ENCODE measurements at regions not wholly inside any gene's neighbourhood (a gene's known extent, or its start where the extent isn't known, plus 50 kb on each side); places are given as distances from the start of the nearest gene placed in this dataset.

DNA sequence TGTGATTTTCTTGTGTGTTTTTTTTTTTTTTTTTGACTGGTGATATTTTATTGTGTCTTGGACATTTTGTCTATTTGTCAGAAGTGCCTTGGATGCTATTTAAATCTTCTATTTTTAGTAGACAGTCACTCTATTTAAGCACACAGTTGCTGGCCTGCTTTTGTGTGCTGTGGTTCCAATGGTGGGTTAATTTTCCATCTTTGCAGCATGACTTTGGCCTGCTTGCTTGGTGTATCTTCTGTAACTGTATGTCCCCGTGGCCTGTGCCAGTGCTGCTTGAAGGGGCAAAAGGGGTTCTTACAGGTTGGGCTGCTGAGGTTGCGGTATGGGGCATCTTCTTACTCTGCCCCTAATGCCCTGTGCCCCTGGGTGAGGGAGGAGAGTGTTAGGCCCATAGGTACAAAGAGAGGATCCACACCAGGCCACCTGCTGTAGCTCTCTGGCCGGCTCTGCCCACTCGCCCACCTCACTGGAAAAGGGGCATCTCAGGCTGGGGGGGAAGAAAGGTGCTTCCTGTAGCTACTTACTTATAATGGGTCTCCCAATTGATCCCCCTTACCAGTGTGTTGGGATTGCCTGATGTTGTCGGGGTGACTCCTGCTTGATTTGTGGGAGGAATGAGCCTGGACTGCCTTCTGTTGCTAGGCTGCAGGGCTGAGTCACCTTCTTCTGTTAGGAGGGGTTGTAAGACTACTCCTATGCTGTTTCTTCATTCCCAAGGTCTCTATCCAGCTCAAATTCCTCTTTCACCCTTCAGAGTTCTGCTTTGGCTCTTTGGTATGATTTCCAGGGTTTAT lies 490.0 kb upstream of the HS6ST1 start:
- DNase-seq (ENCODE audit: low read depth in 2 of 2) = no peak

GRCh38 chr2:128809259-128809636 lies 490.6 kb upstream of the HS6ST1 start:
- no peak for DNase-seq (ENCODE audit: low read depth in 2 of 2)

DNA sequence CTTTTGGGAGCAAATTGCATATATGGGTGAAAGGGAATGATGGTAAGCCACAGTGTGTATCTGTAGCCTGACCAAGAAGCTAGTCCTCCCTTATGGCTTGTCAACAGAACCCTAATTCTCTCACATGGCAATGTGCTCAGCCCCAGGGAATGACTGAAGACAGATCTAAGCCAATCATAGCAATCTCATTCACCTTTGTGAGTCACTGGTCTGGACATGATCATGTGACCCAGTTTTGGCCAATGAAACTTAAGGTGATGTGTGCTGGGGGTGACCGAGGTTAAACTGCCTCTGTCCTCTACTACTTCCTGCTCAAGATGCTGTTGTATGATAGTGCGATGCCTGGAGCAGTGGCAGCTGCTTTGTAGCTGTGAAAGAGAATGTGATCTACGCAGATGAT lies 491.2 kb upstream of the HS6ST1 start:
- no peak for DNase-seq (ENCODE audit: low read depth in 2 of 2)

- DNase-seq (ENCODE audit: low read depth in 2 of 2) = no peak
These were observed 493.7 kb upstream of the HS6ST1 start for GRCh38 chr2:128812183-128812940.

- no peak for DNase-seq (ENCODE audit: low read depth in 2 of 2)
These were observed 494.8 kb upstream of the HS6ST1 start for GRCh38 chr2:128813352-128814034.

DNA sequence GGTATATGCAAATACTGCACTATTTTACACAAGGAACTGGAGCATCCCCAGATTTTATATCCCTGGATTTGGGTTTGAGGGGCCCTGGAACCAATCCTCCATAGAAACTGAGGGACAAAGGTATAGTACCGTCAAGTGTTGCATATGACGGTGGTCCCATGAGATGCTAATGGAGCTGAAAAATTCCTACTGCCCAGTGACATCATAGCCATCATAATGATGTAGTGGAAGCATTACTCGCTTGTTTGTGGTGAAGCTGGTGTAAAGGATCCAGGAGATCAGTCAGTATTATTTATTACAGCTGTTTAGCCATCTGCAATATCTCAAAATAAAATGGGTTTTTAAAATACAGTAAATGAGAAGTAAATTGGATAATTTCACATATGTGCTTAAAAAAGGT lies 496.6 kb upstream of the HS6ST1 start:
- no peak for DNase-seq (ENCODE audit: low read depth in 2 of 2)

GRCh38 chr2:128817171-128817570 lies 498.5 kb upstream of the HS6ST1 start:
- DNase-seq (ENCODE audit: low read depth in 2 of 2) = no peak

DNA sequence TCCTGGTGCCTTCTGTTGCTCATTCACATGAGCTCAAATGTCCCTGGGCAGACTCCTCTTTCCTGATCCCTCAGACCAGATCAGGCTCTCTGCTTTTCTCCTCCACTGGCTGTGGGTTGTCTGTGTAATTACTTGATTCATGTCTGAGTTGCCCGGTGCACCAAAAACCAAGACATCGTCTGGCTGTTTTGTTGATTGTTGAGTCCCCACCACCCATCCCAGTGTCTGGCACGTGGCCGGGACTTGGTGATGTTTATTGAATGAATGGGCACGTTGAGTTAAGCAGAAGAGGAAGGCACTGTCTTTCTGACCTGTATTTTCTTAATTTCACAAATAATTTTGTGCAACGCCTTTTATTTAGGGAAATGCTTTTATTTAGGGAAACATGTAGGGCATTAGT lies 499.1 kb upstream of the HS6ST1 start:
- no peak for DNase-seq (ENCODE audit: low read depth in 2 of 2)

- no peak for DNase-seq (ENCODE audit: low read depth in 2 of 2)
These were observed 499.6 kb upstream of the HS6ST1 start for GRCh38 chr2:128818248-128818647.

DNA sequence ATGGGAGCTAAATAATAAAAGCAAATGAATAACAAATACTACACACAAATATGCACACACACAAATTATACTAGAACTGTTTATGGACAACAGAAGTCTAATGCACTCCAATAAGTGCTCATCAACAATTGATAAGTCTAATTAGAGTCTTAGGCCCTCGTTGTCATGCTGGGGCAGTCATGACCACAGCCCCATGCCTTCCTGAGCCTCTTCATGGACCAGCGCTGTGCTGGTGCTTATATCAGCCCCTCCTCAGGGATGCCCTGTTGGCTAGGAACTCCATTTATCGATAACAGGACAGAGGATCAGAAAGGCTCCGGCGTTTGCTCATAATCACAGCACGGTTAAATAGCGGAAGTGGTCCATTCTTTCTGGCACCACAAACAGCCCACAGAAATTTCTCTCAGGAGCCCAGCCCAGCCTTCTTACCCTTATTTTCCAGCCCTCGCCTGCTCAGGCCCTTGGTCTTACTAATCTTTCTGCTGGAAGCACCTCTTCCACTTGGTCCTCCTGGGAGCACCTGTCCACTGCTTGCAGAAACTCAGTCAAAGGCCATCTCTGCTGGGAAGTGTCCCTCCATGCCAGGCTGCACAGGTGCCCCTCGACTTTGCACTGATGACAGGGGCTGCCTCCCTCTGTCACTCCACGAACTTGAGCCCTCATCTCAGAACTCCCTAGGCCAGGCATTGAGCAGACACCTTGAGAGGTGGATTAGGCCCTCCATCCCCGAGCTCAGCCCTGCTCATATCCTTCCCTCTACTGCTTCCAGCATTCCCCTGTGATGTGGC lies 500.2 kb upstream of the HS6ST1 start:
- no peak for DNase-seq (ENCODE audit: low read depth in 2 of 2)

- no peak for DNase-seq (ENCODE audit: low read depth in 2 of 2)
These were observed 501.8 kb upstream of the HS6ST1 start for GRCh38 chr2:128820452-128820851.

DNA sequence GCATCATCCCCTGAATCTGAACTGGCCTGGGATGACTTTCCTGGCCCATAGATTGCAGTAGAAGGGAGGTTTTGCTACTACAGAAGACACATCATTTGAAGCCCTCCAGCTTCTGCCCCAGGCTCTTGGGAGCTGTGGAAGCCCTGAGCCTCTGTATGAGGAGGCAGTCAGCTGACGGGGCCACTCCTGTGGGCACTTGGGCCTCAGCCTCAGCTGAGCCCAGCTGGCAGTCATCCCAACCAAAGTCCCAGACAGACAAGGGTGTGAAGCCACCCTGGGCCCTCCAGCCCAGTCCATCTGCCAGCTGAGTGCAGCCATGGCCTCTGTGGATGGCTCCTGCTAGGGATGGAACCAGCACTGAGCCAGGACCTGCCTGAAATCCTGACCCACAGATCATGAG lies 502.3 kb upstream of the HS6ST1 start:
- no peak for DNase-seq (ENCODE audit: low read depth in 2 of 2)

DNA sequence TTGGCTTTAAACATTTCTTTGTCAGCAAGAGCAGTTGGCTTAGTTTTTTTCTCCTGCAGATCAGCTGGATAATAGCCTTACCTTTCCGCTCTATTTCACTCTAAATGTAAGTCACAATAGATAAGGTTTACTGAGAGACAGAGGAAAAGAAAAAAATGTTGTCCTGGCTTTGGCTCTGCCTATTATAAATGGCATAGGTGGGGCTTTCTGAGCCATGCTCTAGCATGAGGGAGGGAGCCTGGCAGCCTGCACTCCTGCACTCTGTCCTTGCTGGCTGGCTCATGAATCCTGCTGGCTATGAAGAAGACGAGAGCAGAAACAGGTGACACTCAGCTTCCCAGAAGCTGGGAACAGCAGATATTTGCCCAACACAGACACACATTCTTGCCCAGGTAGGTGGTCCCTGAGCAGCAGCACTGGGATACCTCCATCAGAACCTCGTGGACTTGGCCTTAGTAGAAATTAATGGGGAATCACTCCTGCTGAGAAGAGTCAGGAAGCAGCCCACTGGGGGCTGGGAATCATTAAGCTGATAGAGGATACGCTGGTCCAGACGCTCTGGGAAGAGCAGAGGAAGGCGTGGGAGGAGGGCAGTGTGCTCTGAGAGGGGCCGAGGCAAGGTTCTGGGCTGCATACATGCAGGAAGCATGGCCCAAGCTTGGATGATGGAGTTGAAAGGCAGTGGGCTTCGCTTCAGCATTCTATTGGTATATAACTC lies 514.4 kb upstream of the HS6ST1 start:
- DNase-seq (ENCODE audit: low read depth in 2 of 2) = no peak

DNA sequence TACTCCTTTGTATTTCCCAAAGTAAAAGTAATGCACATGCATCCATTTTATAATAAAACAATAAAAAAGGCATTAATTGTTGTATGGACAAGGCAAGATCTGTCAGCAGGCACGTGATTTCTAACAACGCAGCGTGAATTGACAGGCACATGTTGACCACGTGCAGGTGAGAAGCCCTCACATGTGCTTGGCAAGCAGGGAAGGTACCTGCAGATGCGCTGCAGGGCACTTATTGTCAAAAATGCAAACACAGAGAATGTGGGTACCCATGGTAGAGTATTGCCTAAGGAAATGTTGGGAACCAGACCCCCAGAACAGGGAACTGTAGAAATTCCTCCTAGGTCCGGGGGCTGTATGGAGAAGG lies 515.0 kb upstream of the HS6ST1 start:
- DNase-seq (ENCODE audit: low read depth in 2 of 2) = no peak

- DNase-seq (ENCODE audit: low read depth in 2 of 2) = no peak
These were observed 515.7 kb upstream of the HS6ST1 start for GRCh38 chr2:128834207-128834879.

GRCh38 chr2:128834880-128835252 lies 516.2 kb upstream of the HS6ST1 start:
- DNase-seq (ENCODE audit: low read depth in 2 of 2) = no peak

DNA sequence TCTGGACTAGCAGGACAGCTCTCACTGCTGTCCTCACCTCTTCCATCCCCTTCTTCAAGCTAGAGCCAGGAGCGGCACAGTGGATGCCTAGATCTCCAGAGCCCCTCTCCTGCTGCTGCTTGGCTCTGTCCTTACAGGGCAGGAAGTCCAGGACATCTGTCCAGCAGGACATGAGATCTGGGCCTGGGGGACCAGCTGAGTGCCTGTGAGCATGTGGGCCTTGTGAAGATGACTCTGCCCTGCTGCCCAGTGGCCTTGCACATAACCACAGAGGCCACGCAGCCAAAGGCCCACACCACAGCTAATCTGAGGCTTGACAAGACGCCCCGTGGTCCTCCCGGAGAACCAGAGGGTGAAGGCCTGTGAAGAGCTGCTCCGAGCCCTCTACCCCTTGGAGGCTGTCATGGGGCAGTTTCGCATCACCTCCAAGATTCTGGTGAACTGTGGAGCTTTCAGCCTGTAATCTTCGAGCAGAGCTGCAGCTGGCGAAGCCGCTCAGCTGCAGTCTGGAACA lies 516.7 kb upstream of the HS6ST1 start:
- no peak for DNase-seq (ENCODE audit: low read depth in 2 of 2)

GRCh38 chr2:128835974-128836373 lies 517.3 kb upstream of the HS6ST1 start:
- no peak for DNase-seq (ENCODE audit: low read depth in 2 of 2)

DNA sequence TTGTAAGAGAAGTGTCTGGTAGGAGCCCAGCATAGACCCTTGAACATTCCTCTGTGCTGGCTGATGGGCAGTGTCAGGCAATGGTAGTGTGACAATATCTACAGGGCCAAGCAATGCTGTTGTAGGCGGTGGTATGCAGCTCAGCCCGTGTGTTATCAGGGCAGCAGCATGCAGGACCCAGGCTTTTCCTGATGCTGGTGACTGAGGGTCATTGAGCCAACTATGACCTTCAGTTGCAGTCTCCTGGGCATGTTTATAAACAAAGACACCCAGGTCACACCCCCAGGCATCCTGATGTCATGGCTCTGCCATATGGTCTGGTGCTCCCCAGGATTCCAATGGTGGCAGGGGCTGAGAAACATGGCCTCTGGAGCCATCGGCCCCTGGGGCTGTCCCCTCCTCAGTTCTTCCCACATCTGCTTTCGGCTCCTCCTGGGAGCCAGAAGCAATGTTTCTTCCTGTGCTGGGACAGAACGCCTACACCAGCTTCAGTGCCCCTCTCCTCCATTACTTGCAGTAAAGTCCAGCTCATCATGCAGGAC lies 518.0 kb upstream of the HS6ST1 start:
- no peak for DNase-seq (ENCODE audit: low read depth in 2 of 2)

DNA sequence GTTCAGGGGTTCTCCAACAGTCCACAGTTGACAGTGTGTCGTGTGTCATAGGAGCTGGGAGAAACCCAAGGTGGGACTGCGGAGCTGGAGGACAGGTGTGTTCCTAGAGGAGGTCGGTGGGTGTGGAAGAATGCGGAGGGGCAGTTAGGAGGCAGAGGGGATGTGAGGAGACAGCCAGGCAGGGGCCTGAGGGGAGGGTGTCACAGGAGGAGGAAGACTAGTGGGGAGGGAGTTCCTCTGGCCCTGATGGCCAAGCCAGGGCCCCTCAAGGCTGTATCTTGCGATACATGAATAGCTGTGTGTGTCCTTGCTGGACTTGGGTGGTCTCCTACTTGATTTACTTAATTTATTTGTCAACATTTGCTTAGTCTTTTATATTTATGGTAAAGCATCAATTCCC lies 519.6 kb upstream of the HS6ST1 start:
- no peak for DNase-seq (ENCODE audit: low read depth in 2 of 2)
